ENCODE measurements at regions not wholly inside any gene's neighbourhood (a gene's known extent, or its start where the extent isn't known, plus 50 kb on each side); places are given as distances from the start of the nearest gene placed in this dataset.

- Histone ChIP-seq H3K9me3 (ENCODE audit: control insufficient read depth, low read depth, low read length) (peaks cover 5% of the 10 kb centered on the region), H4K5ac (ENCODE audit: insufficient read length, low read depth, low read length) (no peak overlapping the region), H4K91ac (ENCODE audit: insufficient read length, low read depth, low read length) (no peak overlapping the region), H3K79me1 (ENCODE audit: insufficient read depth, low read depth, low read length, poor library complexity, severe bottlenecking) (no peaks in the 10 kb centered on the region), H2BK20ac (ENCODE audit: low read depth, low read length, poor library complexity, severe bottlenecking) (no peak overlapping the region), H3K23me2 (ENCODE audit: insufficient read length, low read depth, low read length, poor library complexity, severe bottlenecking) (no peaks in the 10 kb centered on the region), H3K14ac (ENCODE audit: insufficient read depth, low read length) (no peak overlapping the region), H2BK15ac (ENCODE audit: low read depth, low read length) (no peak overlapping the region), H2AK5ac (ENCODE audit: insufficient read length, low read length) (no peak overlapping the region), H2AFZ (ENCODE audit: low read length) (no peak overlapping the region), H3K27ac (ENCODE audit: insufficient read length, low read depth, low read length) (no peak overlapping the region), H2BK12ac (ENCODE audit: insufficient read length, low read depth, low read length) (no peak overlapping the region), H4K20me1 (ENCODE audit: control insufficient read depth, insufficient read depth, insufficient read length) (no peaks in the 10 kb centered on the region), H3K79me2 (ENCODE audit: insufficient read depth, low read length) (no peaks in the 10 kb centered on the region), H3K4ac (ENCODE audit: low read depth, low read length) (no peak overlapping the region), H3K18ac (ENCODE audit: insufficient read length, low read depth, low read length) (no peak overlapping the region), H3K4me1 (ENCODE audit: insufficient read depth, low read length) (no peaks in the 10 kb centered on the region), H3K56ac (ENCODE audit: insufficient read length, low read depth, low read length) (no peak overlapping the region), H3K23ac (ENCODE audit: insufficient read length, low read depth, low read length) (no peak overlapping the region), H2BK120ac (ENCODE audit: low read depth, low read length, poor library complexity, severe bottlenecking) (no peak overlapping the region), H2BK5ac (ENCODE audit: insufficient read length, low read length) (no peak overlapping the region), H3K4me2 (ENCODE audit: insufficient read depth, insufficient read length, low read length) (no peak overlapping the region), H3T11ph (ENCODE audit: low read length) (no peak overlapping the region), H3K27me3 (ENCODE audit: insufficient read depth, low read length) (no peaks in the 10 kb centered on the region), H4K8ac (replicated peaks; ENCODE audit: insufficient read length, low read depth, low read length) (no peak overlapping the region), H3K9ac (ENCODE audit: extremely low read depth, insufficient read length, low read length) (no peak overlapping the region)
- Mint-ChIP-seq H3K36me3 (ENCODE audit: insufficient read depth in 1 of 3, low read depth in 3 of 3) (peaks cover 4 to 11% (median 5%) of the 10 kb centered on the region in 3 experiments; a peak in 5 of 7 replicates), H3K4me3 (no peak overlapping the region), H3K27me3 (ENCODE audit: low read depth) (no peaks in the 10 kb centered on the region), H3K9me3 (peaks cover 14 to 16% of the 10 kb centered on the region in 2 experiments), H3K27ac (no peak overlapping the region), H3K4me1 (no peaks in the 10 kb centered on the region)
- no peak for TF ChIP-seq CTCF (conservative IDR thresholded peaks at IDR 0.05)
- DNase-seq: no peak
- WGBS (ENCODE audit: extremely low coverage, insufficient read length, low lambda C conversion rate): no CpG with 5 or more reads among the region's 1 CpG
These were observed 1569.9 kb downstream of the PCDH7 start for GRCh38 chr4:32290102-32290501.

All from H9 (cell line).